ENCODE measurements at regions not wholly inside any gene's neighbourhood (a gene's known extent, or its start where the extent isn't known, plus 50 kb on each side); places are given as distances from the start of the nearest gene placed in this dataset.

DNA sequence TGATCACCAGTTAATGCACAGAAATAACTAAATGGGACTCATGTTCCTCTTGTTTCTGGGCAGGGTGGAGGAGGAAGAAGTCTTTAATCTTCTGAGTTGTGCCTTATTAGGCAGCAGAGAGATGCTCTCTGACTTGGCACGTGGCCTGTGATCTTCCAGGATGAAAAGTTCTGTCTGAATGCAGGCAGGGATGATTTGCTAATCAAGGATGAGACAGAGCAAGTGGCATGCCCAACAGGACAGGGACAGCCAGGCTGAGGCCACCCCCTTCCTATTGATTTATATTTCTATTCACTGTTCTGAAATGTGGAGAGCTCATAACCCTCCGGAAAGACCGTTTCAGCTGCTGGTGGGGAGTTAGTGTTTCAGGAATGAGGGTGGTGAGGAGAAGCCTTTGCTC is 477.8 kb upstream of the CAMK1G start:
- no peaks in the 10 kb centered on the region for H3K27me3 ChIP-seq (ENCODE audit: control insufficient read depth, insufficient read depth, low read length)

GRCh38 chr1:209106237-209106741 is 477.2 kb upstream of the CAMK1G start:
- H3K36me3 ChIP-seq (ENCODE audit: control insufficient read depth, insufficient read depth, low read length), result no peaks in the 10 kb centered on the region
- no peak for DNase-seq (ENCODE audit: low read depth)
- TF ChIP-seq, protein P1, sequence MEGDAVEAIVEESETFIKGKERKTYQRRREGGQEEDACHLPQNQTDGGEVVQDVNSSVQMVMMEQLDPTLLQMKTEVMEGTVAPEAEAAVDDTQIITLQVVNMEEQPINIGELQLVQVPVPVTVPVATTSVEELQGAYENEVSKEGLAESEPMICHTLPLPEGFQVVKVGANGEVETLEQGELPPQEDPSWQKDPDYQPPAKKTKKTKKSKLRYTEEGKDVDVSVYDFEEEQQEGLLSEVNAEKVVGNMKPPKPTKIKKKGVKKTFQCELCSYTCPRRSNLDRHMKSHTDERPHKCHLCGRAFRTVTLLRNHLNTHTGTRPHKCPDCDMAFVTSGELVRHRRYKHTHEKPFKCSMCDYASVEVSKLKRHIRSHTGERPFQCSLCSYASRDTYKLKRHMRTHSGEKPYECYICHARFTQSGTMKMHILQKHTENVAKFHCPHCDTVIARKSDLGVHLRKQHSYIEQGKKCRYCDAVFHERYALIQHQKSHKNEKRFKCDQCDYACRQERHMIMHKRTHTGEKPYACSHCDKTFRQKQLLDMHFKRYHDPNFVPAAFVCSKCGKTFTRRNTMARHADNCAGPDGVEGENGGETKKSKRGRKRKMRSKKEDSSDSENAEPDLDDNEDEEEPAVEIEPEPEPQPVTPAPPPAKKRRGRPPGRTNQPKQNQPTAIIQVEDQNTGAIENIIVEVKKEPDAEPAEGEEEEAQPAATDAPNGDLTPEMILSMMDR (IDR thresholded peaks at IDR 0.05; ENCODE audit: insufficient read depth, low read length, poor library complexity, severe bottlenecking), result no peak
- H3K4me3 ChIP-seq (ENCODE audit: low read depth, low read length), result no peak overlapping the region
- no peaks in the 10 kb centered on the region for H3K27me3 ChIP-seq (ENCODE audit: control insufficient read depth, insufficient read depth, low read length)

More for the DNA sequence above, 477.8 kb upstream of the CAMK1G start:
- no peak for DNase-seq (ENCODE audit: low read depth)
- no peaks in the 10 kb centered on the region for H3K36me3 ChIP-seq (ENCODE audit: control insufficient read depth, insufficient read depth, low read length)
- no peak overlapping the region for H3K4me3 ChIP-seq (ENCODE audit: low read depth, low read length)
- TF ChIP-seq, protein P1 (IDR thresholded peaks at IDR 0.05; ENCODE audit: insufficient read depth, low read length, poor library complexity, severe bottlenecking), result no peak

GRCh38 chr1:209106861-209107260 is 476.7 kb upstream of the CAMK1G start:
- H3K27me3 ChIP-seq (ENCODE audit: control insufficient read depth, insufficient read depth, low read length), result no peaks in the 10 kb centered on the region
- no peak overlapping the region for H3K4me3 ChIP-seq (ENCODE audit: low read depth, low read length)
- no peaks in the 10 kb centered on the region for H3K36me3 ChIP-seq (ENCODE audit: control insufficient read depth, insufficient read depth, low read length)
- no peak for DNase-seq (ENCODE audit: low read depth)
- TF ChIP-seq, protein P1 (IDR thresholded peaks at IDR 0.05; ENCODE audit: insufficient read depth, low read length, poor library complexity, severe bottlenecking), result no peak

DNA sequence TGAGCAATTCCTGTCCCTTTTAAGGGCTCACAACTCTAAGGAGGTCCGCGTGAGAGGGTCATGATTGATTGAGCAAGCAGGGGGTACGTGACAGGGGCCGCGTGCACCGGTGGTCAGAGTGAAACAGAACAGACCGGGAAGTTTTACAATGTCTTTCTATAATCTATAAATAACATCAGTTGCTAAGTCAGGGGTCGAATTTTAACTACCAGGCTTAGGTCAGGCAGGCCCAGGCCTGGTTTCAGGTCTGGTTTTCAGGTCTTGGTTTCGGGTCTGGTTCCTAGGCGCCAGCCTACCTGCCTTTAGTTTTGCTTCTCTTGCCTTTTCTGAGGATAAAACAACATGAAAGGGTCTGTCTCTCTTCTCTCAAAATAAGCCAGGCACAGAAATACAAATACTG is 476.0 kb upstream of the CAMK1G start:
- Histone ChIP-seq H3K36me3 (ENCODE audit: control insufficient read depth, insufficient read depth, low read length) (no peaks in the 10 kb centered on the region), H3K4me3 (ENCODE audit: low read depth, low read length) (no peak overlapping the region), H3K27me3 (ENCODE audit: control insufficient read depth, insufficient read depth, low read length) (no peaks in the 10 kb centered on the region)
- no peak for DNase-seq (ENCODE audit: low read depth)
- TF ChIP-seq, protein P1 (IDR thresholded peaks at IDR 0.05; ENCODE audit: insufficient read depth, low read length, poor library complexity, severe bottlenecking), result no peak

GRCh38 chr1:209109001-209109785 is 474.3 kb upstream of the CAMK1G start:
- TF ChIP-seq, protein P1 (IDR thresholded peaks at IDR 0.05; ENCODE audit: insufficient read depth, low read length, poor library complexity, severe bottlenecking), result no peak
- DNase-seq (ENCODE audit: low read depth), result no peak
- Histone ChIP-seq H3K4me3 (ENCODE audit: low read depth, low read length) (no peak overlapping the region), H3K27me3 (ENCODE audit: control insufficient read depth, insufficient read depth, low read length) (no peaks in the 10 kb centered on the region), H3K36me3 (ENCODE audit: control insufficient read depth, insufficient read depth, low read length) (no peaks in the 10 kb centered on the region)

DNA sequence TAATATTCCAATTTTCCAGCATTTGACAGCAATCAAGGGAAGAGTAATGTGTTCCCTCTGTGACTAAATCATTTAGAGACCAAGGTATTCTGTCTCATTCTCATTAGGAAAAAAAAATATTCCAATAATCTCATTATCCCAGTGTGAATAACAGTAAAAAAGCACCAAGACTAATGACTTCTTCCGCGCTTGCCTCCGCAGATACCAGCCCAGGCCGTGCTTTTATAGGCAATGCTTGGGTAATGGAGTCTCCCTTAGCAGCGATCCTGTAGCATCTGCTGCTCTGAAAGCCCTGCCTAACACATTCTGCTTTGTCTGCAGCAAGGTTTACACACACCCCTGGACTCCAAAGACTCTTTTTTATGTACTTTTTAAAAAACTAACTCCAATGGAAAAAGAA is 470.0 kb upstream of the CAMK1G start:
- Histone ChIP-seq H3K27me3 (ENCODE audit: control insufficient read depth, insufficient read depth, low read length) (no peaks in the 10 kb centered on the region), H3K36me3 (ENCODE audit: control insufficient read depth, insufficient read depth, low read length) (no peaks in the 10 kb centered on the region), H3K4me3 (ENCODE audit: low read depth, low read length) (no peak overlapping the region)
- TF ChIP-seq, protein P1 (IDR thresholded peaks at IDR 0.05; ENCODE audit: insufficient read depth, low read length, poor library complexity, severe bottlenecking), result no peak
- DNase-seq (ENCODE audit: low read depth), result no peak
